Cardiac muscle cell (in vitro differentiated cells and primary cell): ENCODE measurements at regions not wholly inside any gene's neighbourhood (a gene's known extent, or its start where the extent isn't known, plus 50 kb on each side); places are given as distances from the start of the nearest gene placed in this dataset.

Source experiments
- DNase-seq, 2 donors: peaks; one replicate each; pipeline versions ENCODE4 v3.0.0 to v3.0.0-alpha.2; 2010 to 2017; ENCODE audit warnings: low read depth in 1 of 2, low spot score in 1 of 2
- H3K27ac ChIP-seq: fragments of 200-600 bp; sonication (generic); 2 replicates; pipeline ENCODE4 v1.5.1; 2016
- H3K27me3 ChIP-seq: fragments of 200-600 bp; sonication (generic); 2 replicates; pipeline ENCODE4 v1.6.0; 2016; ENCODE audit warnings: control low read depth
- H3K36me3 ChIP-seq: fragments of 200-600 bp; sonication (generic); 2 replicates; pipeline ENCODE4 v1.5.1; 2016; ENCODE audit warnings: control low read depth
- H3K4me1 ChIP-seq: fragments of 200-600 bp; sonication (generic); 2 replicates; pipeline ENCODE4 v1.8.1; 2017; ENCODE audit warnings: low read depth, mild to moderate bottlenecking, mixed run types
- H3K4me3 ChIP-seq: fragments of 200-600 bp; sonication (generic); 2 replicates; pipeline ENCODE4 v1.5.1; 2016; ENCODE audit warnings: mild to moderate bottlenecking
- H3K9me3 ChIP-seq: fragments of 200-600 bp; sonication (generic); 2 replicates; pipeline ENCODE4 v1.5.1; 2017; ENCODE audit warnings: low read depth, mild to moderate bottlenecking, control low read depth
- CTCF ChIP-seq: IDR thresholded peaks from 2 replicates; pipeline ENCODE4 v1.5.1; 2012; ENCODE audit warnings: low read depth, mild to moderate bottlenecking, low read length

DNA sequence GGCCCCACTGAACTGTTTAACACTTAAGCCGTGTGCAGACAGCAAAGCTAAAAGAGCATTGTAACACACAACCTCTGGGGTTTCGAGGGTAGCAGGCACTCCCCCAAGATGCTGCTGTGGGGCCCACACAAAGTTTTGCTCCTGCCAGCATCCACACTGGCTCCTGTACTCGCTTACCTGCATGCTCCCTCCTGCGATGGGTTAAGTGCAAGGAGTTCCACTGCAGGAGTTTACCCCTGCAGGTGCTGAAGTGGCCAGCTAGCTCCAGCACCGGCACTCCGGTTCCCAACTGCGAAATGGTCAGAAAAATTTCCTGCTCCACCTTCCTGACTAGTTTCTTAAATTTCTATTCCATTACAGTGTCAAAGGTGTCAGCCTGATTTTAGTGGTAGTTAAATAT, 443.5 kb downstream of the PCDH10 start:
- no peak overlapping the region for H3K27ac ChIP-seq
- H3K9me3 ChIP-seq: no peaks in the 10 kb centered on the region
- no peak for DNase-seq
- no peak for TF ChIP-seq CTCF
- no peak overlapping the region for H3K4me3 ChIP-seq
- H3K36me3 ChIP-seq: no peaks in the 10 kb centered on the region
- no peaks in the 10 kb centered on the region for H3K27me3 ChIP-seq
- H3K4me1 ChIP-seq: no peaks in the 10 kb centered on the region

- no peak overlapping the region for H3K4me3 ChIP-seq
- TF ChIP-seq CTCF: no peak
- DNase-seq: no peak
- H3K36me3 ChIP-seq: no peaks in the 10 kb centered on the region
- no peaks in the 10 kb centered on the region for H3K9me3 ChIP-seq
- H3K4me1 ChIP-seq: no peaks in the 10 kb centered on the region
- no peak overlapping the region for H3K27ac ChIP-seq
- no peaks in the 10 kb centered on the region for H3K27me3 ChIP-seq
Measured at GRCh38 chr4:133592106-133592505, 443.0 kb downstream of the PCDH10 start.

GRCh38 chr4:133588306-133588705, 439.2 kb downstream of the PCDH10 start:
- no peaks in the 10 kb centered on the region for H3K27me3 ChIP-seq
- no peaks in the 10 kb centered on the region for H3K9me3 ChIP-seq
- H3K4me3 ChIP-seq: no peak overlapping the region
- H3K36me3 ChIP-seq: no peaks in the 10 kb centered on the region
- no peak for DNase-seq
- no peaks in the 10 kb centered on the region for H3K4me1 ChIP-seq
- no peak for TF ChIP-seq CTCF
- no peak overlapping the region for H3K27ac ChIP-seq

DNA sequence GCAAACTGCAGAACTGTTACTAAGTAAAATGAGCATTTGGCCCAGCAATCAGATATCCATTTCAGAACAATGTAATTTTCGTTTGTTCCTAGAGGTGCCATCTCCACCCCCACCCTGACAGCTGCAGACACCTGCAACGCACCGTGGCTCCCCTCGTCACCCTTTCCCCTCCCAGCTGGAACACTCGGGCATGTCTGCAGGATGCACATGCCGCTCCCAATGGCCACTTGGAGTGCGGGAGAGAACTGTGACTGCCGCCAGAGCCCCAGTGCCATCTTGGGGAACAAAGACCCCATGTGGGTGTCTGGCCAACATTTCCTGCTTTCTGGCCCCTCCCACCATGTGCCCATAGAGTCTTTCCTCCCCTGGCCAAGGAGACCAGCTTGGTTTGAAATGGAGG, 436.2 kb downstream of the PCDH10 start:
- H3K36me3 ChIP-seq: no peaks in the 10 kb centered on the region
- H3K4me1 ChIP-seq: no peaks in the 10 kb centered on the region
- H3K27ac ChIP-seq: no peak overlapping the region
- H3K4me3 ChIP-seq: no peak overlapping the region
- TF ChIP-seq CTCF: no peak
- no peaks in the 10 kb centered on the region for H3K9me3 ChIP-seq
- no peaks in the 10 kb centered on the region for H3K27me3 ChIP-seq
- DNase-seq: no peak

DNA sequence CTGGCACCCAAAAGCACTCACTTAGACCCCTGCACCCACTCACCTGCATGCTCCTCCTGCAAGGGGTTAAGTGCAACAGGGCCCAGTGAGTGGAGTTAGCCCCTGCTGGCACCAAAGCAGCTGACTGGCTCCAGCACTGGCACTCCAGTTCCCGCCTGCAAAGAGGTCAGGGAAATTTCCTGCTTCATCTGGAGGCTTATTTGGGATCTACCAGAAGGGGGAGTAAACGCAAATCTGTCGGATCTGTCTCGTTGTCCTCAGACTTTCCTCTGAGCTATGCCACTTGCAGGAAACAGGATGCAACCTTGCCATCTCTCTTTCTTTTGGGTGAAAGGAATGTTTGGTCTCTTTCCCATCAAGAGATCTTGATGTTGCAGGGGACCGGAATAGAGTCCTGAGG, 435.6 kb downstream of the PCDH10 start:
- no peaks in the 10 kb centered on the region for H3K9me3 ChIP-seq

More for the DNA sequence above, 435.6 kb downstream of the PCDH10 start:
- DNase-seq: no peak
- no peaks in the 10 kb centered on the region for H3K36me3 ChIP-seq
- TF ChIP-seq CTCF: no peak
- H3K4me1 ChIP-seq: no peaks in the 10 kb centered on the region
- H3K27me3 ChIP-seq: no peaks in the 10 kb centered on the region
- H3K4me3 ChIP-seq: no peak overlapping the region
- no peak overlapping the region for H3K27ac ChIP-seq
